Heart left ventricle (tissue), 16 donors: ENCODE measurements at regions not wholly inside any gene's neighbourhood (a gene's known extent, or its start where the extent isn't known, plus 50 kb on each side); places are given as distances from the start of the nearest gene placed in this dataset.

Experiments
- ATAC-seq, 4 donors: fragments of 200-7000 bp; cut with Tn5 transposase; one replicate each; pipeline ENCODE4 v1.9.1; 2020 to 2022; ENCODE audit warnings: moderate library complexity in 4 of 4, mild to moderate bottlenecking in 3 of 4, moderate number of reproducible peaks in 1 of 4
- DNase-seq, 5 donors: peaks; one replicate each; pipeline ENCODE4 v3.0.0-alpha.2; 2020
- H3K27ac ChIP-seq, 12 donors: fragments of 200-600 bp; sonication (generic) in 4 of 12; one replicate each; pipeline versions ENCODE4 v1.5.0 to v1.8.0; 2016 to 2022; ENCODE audit warnings: mild to moderate bottlenecking in 2 of 12
- H3K27me3 ChIP-seq, 9 donors: fragments of 200-600 bp; sonication (generic) in 2 of 9; one replicate each; pipeline versions ENCODE4 v1.5.1 to v1.8.0; 2016 to 2022; ENCODE audit warnings: mild to moderate bottlenecking in 3 of 9
- H3K36me3 ChIP-seq, 9 donors: fragments of 200-600 bp; sonication (generic) in 2 of 9; one replicate each; pipeline versions ENCODE4 v1.5.0 to v1.8.0; 2018 to 2022; ENCODE audit warnings: mild to moderate bottlenecking in 2 of 9
- H3K4me1 ChIP-seq, 12 donors: fragments of 200-600 bp; sonication (generic) in 4 of 12; one replicate each; pipeline versions ENCODE4 v1.5.0 to v1.8.0; 2016 to 2022; ENCODE audit warnings: mild to moderate bottlenecking in 3 of 12
- H3K4me3 ChIP-seq, 12 donors: fragments of 200-600 bp; sonication (generic) in 4 of 12; one replicate each; pipeline versions ENCODE4 v1.5.0 to v1.8.0; 2017 to 2022; ENCODE audit warnings: mild to moderate bottlenecking in 9 of 12, moderate library complexity in 4 of 12
- H3K9me3 ChIP-seq, 12 donors: fragments of 200-600 bp; sonication (generic) in 4 of 12; one replicate each; pipeline versions ENCODE4 v1.5.0 to v1.8.0; 2016 to 2022; ENCODE audit warnings: mild to moderate bottlenecking in 1 of 12
- POLR2A ChIP-seq, 2 donors: fragments of 450-650 bp; IDR thresholded peaks; one replicate each; pipeline ENCODE4 v1.6.1; 2017; ENCODE audit warnings: antibody characterized with exemption in 2 of 2, mild to moderate bottlenecking in 2 of 2, moderate library complexity in 2 of 2
- WGBS, 4 donors: extraction: QIAGEN DNeasy Blood & Tissue Kit in 2 of 4; methylation state at CpG; one replicate each; pipeline versions ENCODE4 v1.1.5 to v1.1.7; 2013 to 2018; 5-methylcytosine and 5-hydroxymethylcytosine counted together
- intact Hi-C, 10 donors: fragments of 100-400 bp; cut with DNase I; formaldehyde crosslinking; loops; one replicate each; pipeline versions ENCODE4 v1.11.1 to v1.14.2; 2022
- TF ChIP-seq, protein P1 (sequence below), 12 donors: fragments of 200-600 bp; sonication (generic) in 4 of 12; IDR thresholded peaks; one replicate each; pipeline versions ENCODE4 v1.5.0 to v1.8.0; 2018 to 2022; ENCODE audit warnings: antibody characterized with exemption in 12 of 12, mild to moderate bottlenecking in 5 of 12
- donor health status: ischemic (EF 13 %, LVEDD 7.1; RV severe dilation, severe dysfunction).
- donor health status: healthy with polysubstance abuse.
- donor health status: DM: no; HTN: yes; CAD: no.
- donor health status: DM: no; HTN: no; CAD: no.
- donor health status: ischemic (EF 25% LVEDD 6.9; RV normal size, moderate dysfunction).
- donor health status: ischemic (EF 25% LVEDD 5.7; RV mildly dilated, moderate dysfunction).
- donor health status: healthy.
- donor health status: DM: yes; HTN: yes; CAD: no.
- donor health status: ischemic (EF 35%, LVEDD 5.7; RV mildly dilated, moderate dysfunction).
- donor health status: nonischemic (EF 11% LVEDD 7.7; RV severe dilation, severe dysfunction).
- donor health status: DM: yes; HTN: yes; CAD: no.
- donor health status: PGD.
- donor health status: ischemic (EF 29% LVEDD 5.4; RV normal size, mild dysfunction).
- donor health status: nonischemic (EF 23%, LVEDD 6.1; RV moderate dilation, normal function).

DNA sequence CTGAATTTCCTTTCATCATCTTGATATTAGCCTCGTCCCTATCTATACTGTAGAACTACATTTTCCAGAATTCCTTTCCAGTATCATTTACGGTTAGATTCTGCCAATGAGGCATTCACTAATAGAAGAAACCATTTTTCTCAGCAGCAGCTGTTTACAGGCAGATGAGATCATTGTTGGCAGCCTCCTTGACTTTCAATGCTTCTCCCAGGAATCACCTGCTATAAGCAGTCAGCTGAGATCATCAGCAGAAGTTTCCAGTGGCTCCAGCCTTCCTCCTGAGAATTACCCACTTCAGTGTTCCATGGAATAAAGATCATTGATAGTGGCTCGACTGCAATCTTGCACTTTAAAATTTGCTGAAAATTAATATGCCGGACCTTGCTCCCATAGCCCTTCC is 157.3 kb upstream of the TET2 start:
- peaks cover 0 to 10% (median 0%) of the 10 kb centered on the region in 12 donors for H3K4me1 ChIP-seq
- H3K27ac ChIP-seq = no peak overlapping the region
- no peaks in the 10 kb centered on the region for H3K27me3 ChIP-seq
- no peak for TF ChIP-seq POLR2A (IDR thresholded peaks at IDR 0.05)
- TF ChIP-seq, protein P1, sequence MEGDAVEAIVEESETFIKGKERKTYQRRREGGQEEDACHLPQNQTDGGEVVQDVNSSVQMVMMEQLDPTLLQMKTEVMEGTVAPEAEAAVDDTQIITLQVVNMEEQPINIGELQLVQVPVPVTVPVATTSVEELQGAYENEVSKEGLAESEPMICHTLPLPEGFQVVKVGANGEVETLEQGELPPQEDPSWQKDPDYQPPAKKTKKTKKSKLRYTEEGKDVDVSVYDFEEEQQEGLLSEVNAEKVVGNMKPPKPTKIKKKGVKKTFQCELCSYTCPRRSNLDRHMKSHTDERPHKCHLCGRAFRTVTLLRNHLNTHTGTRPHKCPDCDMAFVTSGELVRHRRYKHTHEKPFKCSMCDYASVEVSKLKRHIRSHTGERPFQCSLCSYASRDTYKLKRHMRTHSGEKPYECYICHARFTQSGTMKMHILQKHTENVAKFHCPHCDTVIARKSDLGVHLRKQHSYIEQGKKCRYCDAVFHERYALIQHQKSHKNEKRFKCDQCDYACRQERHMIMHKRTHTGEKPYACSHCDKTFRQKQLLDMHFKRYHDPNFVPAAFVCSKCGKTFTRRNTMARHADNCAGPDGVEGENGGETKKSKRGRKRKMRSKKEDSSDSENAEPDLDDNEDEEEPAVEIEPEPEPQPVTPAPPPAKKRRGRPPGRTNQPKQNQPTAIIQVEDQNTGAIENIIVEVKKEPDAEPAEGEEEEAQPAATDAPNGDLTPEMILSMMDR (IDR thresholded peaks at IDR 0.05) = no peak
- no peak for DNase-seq
- 38 to 59% (median 50%) methylated on average over 4 of the region's 4 CpGs for WGBS, 4 donors
- ATAC-seq = no peak
- H3K9me3 ChIP-seq = peaks cover 0 to 10% (median 0%) of the 10 kb centered on the region in 12 donors
- H3K4me3 ChIP-seq = no peak overlapping the region
- H3K36me3 ChIP-seq = no peaks in the 10 kb centered on the region
- intact Hi-C loops = no loop called here

DNA sequence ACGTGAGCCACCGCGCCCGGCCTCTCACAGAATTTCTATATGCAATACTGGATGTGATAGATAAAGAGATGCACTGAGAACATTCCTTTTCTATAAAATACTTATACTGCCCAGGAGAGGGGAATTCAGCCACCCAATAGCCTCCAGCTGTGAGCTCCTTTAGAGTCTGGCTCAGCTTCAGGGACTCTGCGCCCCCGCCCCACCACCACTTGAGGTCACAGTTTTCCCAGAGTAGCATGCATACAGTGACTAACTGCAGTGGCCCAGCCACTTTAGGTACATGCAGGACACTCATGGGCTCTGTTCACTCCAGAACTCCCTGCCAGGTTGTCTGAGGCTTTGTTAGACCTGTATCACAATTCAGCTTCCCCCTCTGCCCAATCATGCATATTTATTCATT is 144.4 kb upstream of the TET2 start:
- no peak for DNase-seq
- Histone ChIP-seq H3K27me3 (no peaks in the 10 kb centered on the region), H3K4me1 (no peaks in the 10 kb centered on the region), H3K27ac (no peak overlapping the region), H3K4me3 (no peak overlapping the region), H3K9me3 (no peaks in the 10 kb centered on the region), H3K36me3 (no peaks in the 10 kb centered on the region)
- intact Hi-C loops = no loop called here
- no peak for ATAC-seq
- WGBS, 4 donors = 92 to 94% (median 93%) methylated on average over 6 of the region's 6 CpGs
- TF ChIP-seq, protein P1 (IDR thresholded peaks at IDR 0.05) = no peak

DNA sequence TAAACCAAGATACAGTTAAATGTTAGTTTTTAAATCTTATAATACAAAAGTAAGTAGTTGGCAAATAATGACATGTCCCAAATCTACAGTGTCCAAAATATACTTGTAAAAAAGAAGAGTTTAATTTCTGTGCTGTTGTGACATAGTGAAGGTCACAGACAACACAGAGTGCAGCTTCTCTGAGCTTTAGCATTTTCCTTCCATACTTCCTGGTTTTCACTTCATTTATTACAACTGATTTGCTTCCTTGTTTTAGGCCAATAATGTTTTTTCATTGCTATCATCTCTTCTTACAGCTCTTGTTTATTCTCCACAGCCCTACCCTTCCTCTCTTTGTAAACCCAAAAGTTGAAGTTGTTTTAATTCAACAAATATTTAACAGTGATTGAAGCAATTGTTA is 132.4 kb upstream of the TET2 start:
- intact Hi-C loops = no loop called here
- ATAC-seq = no peak
- TF ChIP-seq, protein P1 (IDR thresholded peaks at IDR 0.05) = no peak
- TF ChIP-seq POLR2A (IDR thresholded peaks at IDR 0.05) = no peak
- Histone ChIP-seq H3K9me3 (peaks cover 0 to 8% (median 0%) of the 10 kb centered on the region in 12 donors), H3K4me1 (peaks cover 0 to 17% (median 0%) of the 10 kb centered on the region in 12 donors), H3K4me3 (no peak overlapping the region), H3K27me3 (no peaks in the 10 kb centered on the region), H3K36me3 (no peaks in the 10 kb centered on the region), H3K27ac (peak overlapping the region in 1 of 12 donors; percentile 69)
- DNase-seq = no peak

DNA sequence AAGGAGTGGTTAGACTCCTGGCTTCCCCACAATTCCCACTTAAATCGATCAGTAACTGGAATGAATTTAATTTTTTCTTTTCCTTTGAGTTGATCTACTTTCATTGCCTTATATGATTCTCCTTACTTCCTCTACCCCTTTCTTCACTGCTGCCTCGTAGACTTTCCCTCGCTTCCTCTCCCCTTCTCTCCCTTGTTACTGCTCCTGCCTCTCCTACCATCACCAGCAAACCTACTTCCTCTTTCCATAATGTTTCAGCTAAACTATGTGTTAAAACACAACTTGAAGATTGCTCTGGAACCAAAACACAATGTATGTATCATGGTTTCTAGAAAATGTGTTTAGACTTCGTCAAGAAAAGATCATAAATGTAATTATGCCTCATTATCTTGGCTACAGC is 132.0 kb upstream of the TET2 start:
- H3K36me3 ChIP-seq = no peaks in the 10 kb centered on the region
- H3K27me3 ChIP-seq = no peaks in the 10 kb centered on the region
- TF ChIP-seq, protein P1 (IDR thresholded peaks at IDR 0.05) = no peak
- TF ChIP-seq POLR2A (IDR thresholded peaks at IDR 0.05) = no peak
- H3K27ac ChIP-seq = peak overlapping the region in 1 of 12 donors; percentile 69
- WGBS, 4 donors = 68 to 70% (median 70%) methylated on average over 4 of the region's 4 CpGs
- no peak for ATAC-seq
- no peak overlapping the region for H3K4me3 ChIP-seq
- intact Hi-C loops = no loop called here
- DNase-seq = no peak
- peaks cover 0 to 7% (median 0%) of the 10 kb centered on the region in 12 donors for H3K9me3 ChIP-seq
- H3K4me1 ChIP-seq = peaks cover 0 to 17% (median 0%) of the 10 kb centered on the region in 12 donors
